NB4 (cell line): ENCODE measurements at regions not wholly inside any gene's neighbourhood (a gene's known extent, or its start where the extent isn't known, plus 50 kb on each side); places are given as distances from the start of the nearest gene placed in this dataset.

Experiments used
- CTCF ChIP-seq: IDR thresholded peaks from one replicate; pipeline ENCODE4 v1.5.1; 2012; ENCODE audit warnings: low read depth, low read length
- MYC ChIP-seq: IDR thresholded peaks from 2 replicates; pipeline ENCODE4 v1.6.1; 2011; ENCODE audit warnings: low read depth, low read length
- POLR2A ChIP-seq: IDR thresholded peaks from 2 replicates; pipeline ENCODE4 v1.6.1; 2011; ENCODE audit warnings: mild to moderate bottlenecking; ENCODE audit not compliant: insufficient read length; ENCODE audit errors: extremely low read depth
- TF ChIP-seq, protein P1 (sequence below): IDR thresholded peaks from 2 replicates; pipeline ENCODE4 v1.6.1; 2011; ENCODE audit warnings: low read depth, low read length

- TF ChIP-seq CTCF, result no peak
- TF ChIP-seq POLR2A, result no peak
- TF ChIP-seq, protein P1, sequence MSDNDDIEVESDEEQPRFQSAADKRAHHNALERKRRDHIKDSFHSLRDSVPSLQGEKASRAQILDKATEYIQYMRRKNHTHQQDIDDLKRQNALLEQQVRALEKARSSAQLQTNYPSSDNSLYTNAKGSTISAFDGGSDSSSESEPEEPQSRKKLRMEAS, result no peak
- no peak for TF ChIP-seq MYC
Observed at GRCh38 chr2:149858216-149858615, 270.6 kb upstream of the MMADHC start.
